Ishikawa (cell line): ENCODE measurements at regions not wholly inside any gene's neighbourhood (a gene's known extent, or its start where the extent isn't known, plus 50 kb on each side); places are given as distances from the start of the nearest gene placed in this dataset.

Source experiments
- CEBPB ChIP-seq: IDR thresholded peaks from 2 replicates; pipeline ENCODE4 v1.6.1; 2012
- CREB1 ChIP-seq: IDR thresholded peaks from 2 replicates; pipeline ENCODE4 v1.6.1; 2012; ENCODE audit warnings: low read depth
- EGR1 ChIP-seq: IDR thresholded peaks from 2 replicates; pipeline ENCODE4 v1.6.1; 2012
- EP300 ChIP-seq: IDR thresholded peaks from 2 replicates; pipeline ENCODE4 v1.6.1; 2012; ENCODE audit warnings: borderline replicate concordance
- FOXM1 ChIP-seq: IDR thresholded peaks from 2 replicates; pipeline ENCODE4 v1.6.1; 2012; ENCODE audit warnings: low read depth, borderline replicate concordance
- NFIC ChIP-seq: IDR thresholded peaks from 2 replicates; pipeline ENCODE4 v1.6.1; 2012
- RAD21 ChIP-seq: IDR thresholded peaks from 2 replicates; pipeline ENCODE4 v1.6.1; 2012; ENCODE audit warnings: low read depth
- TAF1 ChIP-seq: IDR thresholded peaks from 2 replicates; pipeline ENCODE4 v1.6.1; 2012; ENCODE audit warnings: low read depth, mild to moderate bottlenecking
- TCF12 ChIP-seq: IDR thresholded peaks from 2 replicates; pipeline ENCODE4 v1.6.1; 2012; ENCODE audit warnings: low read depth
- TEAD4 ChIP-seq: IDR thresholded peaks from 2 replicates; pipeline ENCODE4 v1.6.1; 2012
- YY1 ChIP-seq: IDR thresholded peaks from 2 replicates; pipeline ENCODE4 v1.6.1; 2012; ENCODE audit warnings: low read depth
- ZBTB7A ChIP-seq: IDR thresholded peaks from 2 replicates; pipeline ENCODE4 v1.6.1; 2012; ENCODE audit warnings: low read depth
- TF ChIP-seq, protein P1 (sequence below): IDR thresholded peaks from 2 replicates; pipeline ENCODE4 v1.6.1; 2012
- TF ChIP-seq, protein P2 (sequence below): IDR thresholded peaks from 2 replicates; pipeline ENCODE4 v1.6.1; 2012; ENCODE audit warnings: low read depth, mild to moderate bottlenecking
- TF ChIP-seq, protein P3 (sequence below): IDR thresholded peaks from 2 replicates; pipeline ENCODE4 v1.6.1; 2012

DNA sequence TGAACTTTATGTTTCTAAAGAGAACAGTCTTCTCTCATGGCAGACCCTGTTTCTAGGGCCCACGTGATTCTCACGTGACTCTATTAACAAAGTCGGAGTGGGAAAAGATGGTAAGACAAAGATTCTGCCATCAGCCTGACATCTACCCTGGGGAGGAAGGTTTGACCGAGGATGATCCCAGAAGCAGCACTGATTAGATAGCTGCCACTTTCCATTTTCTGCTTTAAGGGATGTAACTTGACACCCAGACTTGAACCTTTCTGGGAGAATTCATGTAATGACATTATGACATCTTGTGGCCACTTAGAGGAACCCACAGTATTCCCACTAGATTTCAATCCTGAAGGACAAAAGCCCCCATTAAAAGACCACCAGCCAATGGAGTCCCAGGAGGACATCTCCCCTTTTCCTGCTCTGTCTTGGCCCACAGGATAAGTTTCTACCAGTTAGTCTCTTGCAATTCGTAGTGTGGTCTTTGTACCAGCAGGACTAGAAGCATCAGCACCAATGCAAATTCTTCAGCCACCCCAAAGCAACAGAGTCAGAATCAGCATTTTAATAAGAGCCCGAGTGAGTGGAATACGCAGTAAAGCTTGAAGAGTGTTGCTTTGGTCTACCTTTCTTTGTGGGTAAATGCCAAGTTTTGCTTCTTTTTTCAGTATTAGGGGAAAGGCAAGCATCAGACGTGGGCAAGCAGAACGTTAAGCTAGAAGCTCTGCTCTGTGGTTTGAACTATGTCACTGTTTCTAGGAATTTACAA is 480.5 kb upstream of the PROK2 start:
- TF ChIP-seq EP300: no peak
- no peak for TF ChIP-seq YY1
- TF ChIP-seq RAD21: peak; percentile 55; the same call in 1 of the 2 replicates
- TF ChIP-seq, protein P1, sequence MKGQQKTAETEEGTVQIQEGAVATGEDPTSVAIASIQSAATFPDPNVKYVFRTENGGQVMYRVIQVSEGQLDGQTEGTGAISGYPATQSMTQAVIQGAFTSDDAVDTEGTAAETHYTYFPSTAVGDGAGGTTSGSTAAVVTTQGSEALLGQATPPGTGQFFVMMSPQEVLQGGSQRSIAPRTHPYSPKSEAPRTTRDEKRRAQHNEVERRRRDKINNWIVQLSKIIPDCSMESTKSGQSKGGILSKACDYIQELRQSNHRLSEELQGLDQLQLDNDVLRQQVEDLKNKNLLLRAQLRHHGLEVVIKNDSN: peak; percentile 38; the same call in 1 of the 2 replicates
- no peak for TF ChIP-seq ZBTB7A
- no peak for TF ChIP-seq CREB1
- TF ChIP-seq TEAD4: no peak
- TF ChIP-seq TAF1: no peak
- TF ChIP-seq FOXM1: no peak

DNA sequence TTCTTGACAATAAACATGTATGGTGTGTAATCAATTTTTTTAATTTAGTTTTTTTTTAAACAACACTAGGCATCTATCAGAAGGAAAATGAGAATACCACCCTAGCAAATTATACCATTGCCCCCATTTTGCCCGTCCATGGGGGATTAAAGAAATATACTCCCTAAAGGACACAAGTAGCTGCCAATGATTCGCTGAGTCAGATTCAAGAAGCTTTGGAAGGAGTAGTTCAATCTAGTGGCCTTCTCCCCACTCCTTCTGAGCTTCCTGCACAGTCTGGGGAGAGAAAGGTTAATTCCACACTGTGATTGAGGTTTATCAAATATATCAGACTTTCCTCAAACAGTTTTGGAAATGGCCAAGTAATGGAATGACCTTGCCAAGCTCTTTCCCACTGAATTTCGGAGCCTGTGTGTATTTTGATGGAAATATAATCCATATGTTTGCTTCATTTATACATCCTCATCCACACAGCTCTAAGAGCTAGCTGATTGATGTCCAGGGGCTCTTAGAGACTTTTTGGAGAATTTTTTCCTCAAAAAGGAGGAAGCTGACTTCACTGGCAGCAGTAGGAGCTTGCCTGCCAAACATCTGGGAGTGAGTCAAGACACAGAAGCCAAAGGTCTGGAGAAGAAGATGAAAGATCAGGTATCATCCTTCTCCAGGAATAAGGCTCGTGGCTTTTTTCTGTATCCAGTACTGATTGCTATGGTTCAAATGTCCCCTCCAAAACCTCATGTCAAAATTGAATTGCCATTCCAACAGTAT is 478.5 kb upstream of the PROK2 start:
- TF ChIP-seq RAD21: no peak
- TF ChIP-seq, protein P1: no peak
- TF ChIP-seq, protein P2, sequence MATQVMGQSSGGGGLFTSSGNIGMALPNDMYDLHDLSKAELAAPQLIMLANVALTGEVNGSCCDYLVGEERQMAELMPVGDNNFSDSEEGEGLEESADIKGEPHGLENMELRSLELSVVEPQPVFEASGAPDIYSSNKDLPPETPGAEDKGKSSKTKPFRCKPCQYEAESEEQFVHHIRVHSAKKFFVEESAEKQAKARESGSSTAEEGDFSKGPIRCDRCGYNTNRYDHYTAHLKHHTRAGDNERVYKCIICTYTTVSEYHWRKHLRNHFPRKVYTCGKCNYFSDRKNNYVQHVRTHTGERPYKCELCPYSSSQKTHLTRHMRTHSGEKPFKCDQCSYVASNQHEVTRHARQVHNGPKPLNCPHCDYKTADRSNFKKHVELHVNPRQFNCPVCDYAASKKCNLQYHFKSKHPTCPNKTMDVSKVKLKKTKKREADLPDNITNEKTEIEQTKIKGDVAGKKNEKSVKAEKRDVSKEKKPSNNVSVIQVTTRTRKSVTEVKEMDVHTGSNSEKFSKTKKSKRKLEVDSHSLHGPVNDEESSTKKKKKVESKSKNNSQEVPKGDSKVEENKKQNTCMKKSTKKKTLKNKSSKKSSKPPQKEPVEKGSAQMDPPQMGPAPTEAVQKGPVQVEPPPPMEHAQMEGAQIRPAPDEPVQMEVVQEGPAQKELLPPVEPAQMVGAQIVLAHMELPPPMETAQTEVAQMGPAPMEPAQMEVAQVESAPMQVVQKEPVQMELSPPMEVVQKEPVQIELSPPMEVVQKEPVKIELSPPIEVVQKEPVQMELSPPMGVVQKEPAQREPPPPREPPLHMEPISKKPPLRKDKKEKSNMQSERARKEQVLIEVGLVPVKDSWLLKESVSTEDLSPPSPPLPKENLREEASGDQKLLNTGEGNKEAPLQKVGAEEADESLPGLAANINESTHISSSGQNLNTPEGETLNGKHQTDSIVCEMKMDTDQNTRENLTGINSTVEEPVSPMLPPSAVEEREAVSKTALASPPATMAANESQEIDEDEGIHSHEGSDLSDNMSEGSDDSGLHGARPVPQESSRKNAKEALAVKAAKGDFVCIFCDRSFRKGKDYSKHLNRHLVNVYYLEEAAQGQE: no peak

DNA sequence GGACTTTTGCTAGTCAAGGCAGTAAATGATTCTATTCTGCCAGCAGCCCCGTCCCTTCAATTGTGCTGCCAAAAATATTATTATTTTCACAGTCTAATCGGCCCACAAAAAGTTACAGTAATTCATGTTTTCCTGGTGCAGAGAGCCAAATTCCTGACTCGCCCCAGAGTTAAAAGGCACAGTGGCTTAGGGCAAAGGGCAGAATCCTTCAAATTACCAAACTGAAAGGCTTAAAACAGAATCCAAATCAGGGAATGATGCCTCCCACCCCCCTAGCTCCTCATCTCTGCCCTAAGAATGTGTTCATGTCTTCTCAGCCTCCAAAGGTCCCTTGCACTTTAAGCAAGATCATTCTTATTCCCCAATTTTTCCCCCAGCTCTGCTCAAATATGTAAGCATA is 477.8 kb upstream of the PROK2 start:
- TF ChIP-seq EGR1 (no peak), NFIC (no peak)
- TF ChIP-seq, protein P2: no peak

DNA sequence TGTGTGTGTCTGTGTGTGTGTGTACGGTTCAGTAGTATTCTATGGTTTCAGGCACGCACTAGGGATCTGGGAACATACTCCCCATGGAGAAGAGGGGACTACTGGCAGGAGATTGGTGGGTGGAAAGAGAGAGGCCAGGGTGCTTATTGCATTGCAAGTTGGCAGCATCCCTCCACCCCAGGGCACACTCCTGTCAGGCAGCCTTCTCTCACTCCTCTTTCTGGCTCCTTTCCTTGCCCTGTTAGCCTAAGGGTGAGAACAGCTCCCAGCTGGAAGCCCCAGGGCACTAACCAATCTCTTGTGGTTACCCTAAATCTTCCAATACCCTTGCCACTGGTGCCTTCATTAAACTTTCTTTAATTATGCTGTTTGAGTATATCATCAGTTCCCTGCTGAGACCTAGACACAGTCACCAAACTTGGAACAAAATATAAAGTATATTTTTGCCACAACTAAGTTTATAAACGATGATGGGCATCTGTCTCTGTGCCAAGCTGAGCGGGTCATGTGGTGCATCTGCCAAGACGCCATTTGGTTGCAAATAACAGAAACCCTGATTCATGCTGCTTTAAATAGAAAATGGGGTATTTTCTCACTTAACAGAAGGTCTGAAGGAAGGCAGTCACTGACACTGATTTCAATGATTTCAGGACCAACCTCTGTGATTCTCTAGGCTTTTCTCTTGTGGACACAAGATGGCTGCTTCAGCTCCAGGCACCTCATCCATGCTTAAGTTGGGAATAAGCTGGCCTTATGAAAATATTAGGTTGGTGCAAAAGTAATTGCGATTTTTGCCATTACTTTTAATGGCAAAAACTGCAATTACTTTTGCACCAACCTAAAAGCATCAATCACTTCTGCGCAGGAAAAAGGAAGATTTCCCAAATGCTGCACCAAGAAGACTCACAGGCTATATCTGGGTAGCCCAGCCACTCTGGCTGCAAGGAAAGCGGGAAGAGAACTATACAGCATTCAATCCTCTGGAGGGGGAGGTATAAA is 476.9 kb upstream of the PROK2 start:
- TF ChIP-seq CEBPB: no peak

DNA sequence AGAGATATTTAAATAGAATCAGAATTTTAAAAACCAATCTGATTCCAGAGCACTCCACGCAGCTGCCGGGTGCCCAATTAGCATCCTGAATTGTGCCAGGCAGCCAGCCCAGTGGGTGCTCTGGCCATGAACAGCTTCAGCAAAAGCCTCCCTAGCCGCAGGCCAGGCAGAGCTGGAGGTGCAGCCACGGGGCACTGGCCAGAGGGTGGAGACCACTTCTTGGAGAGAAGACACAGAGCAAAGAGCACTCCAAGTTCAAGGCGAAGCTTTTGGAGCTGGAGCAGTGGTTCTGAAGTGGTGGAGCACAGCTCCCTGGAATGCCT is 475.6 kb upstream of the PROK2 start:
- no peak for TF ChIP-seq ZBTB7A
- TF ChIP-seq, protein P3, sequence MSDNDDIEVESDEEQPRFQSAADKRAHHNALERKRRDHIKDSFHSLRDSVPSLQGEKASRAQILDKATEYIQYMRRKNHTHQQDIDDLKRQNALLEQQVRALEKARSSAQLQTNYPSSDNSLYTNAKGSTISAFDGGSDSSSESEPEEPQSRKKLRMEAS: no peak
- TF ChIP-seq EP300: no peak
- no peak for TF ChIP-seq TAF1
- TF ChIP-seq RAD21: no peak
- no peak for TF ChIP-seq CREB1

DNA sequence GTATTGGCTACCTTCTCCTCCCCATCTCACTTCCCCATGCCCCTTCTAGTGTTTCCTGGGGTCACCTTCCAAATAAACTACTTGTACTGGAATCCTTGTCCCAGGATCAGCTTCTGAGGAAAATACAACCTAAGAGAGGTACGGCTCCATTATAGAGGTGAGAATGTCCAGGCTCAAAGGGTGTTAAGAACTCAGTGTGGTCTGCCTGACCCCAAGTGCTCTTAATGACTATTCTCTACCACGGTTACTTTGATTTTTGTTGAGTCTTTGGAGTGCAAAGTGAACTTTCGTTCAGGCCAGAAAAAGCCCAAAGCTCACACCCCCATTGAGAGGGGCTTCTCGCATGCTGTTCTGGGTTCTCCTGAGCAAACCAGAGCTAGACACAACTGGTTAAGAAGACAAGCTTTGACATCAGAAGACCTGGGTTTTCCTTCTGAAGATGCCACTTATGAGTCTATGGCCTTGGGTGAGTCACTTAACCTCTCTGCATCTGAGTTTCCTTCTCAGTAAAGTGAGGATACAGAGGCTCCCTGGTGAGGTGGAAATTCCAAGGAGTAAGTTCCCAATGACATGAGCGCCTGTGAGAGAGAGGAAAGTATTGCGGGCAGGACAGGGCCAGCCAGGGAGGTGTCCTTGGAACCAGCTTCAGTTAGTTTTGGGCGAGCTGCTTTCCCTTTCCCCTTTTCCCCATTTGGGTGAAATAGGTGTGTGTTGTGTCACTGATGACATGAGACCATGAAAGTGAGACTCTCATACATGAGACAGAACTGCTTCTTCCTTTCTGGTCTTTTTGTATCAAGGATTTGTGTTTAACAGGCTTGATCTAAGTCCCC is 475.0 kb upstream of the PROK2 start:
- no peak for TF ChIP-seq FOXM1
- no peak for TF ChIP-seq EGR1
- TF ChIP-seq TEAD4: no peak
- TF ChIP-seq, protein P1: no peak
- no peak for TF ChIP-seq NFIC
- no peak for TF ChIP-seq RAD21
- TF ChIP-seq CREB1: no peak
- no peak for TF ChIP-seq EP300
- TF ChIP-seq, protein P2: no peak
- TF ChIP-seq, protein P3: no peak
- no peak for TF ChIP-seq CEBPB
- TF ChIP-seq TCF12: no peak
- TF ChIP-seq YY1: no peak
- TF ChIP-seq ZBTB7A: no peak
- TF ChIP-seq TAF1: no peak
